Endothelial cell of umbilical vein (primary cell): ENCODE measurements at regions not wholly inside any gene's neighbourhood (a gene's known extent, or its start where the extent isn't known, plus 50 kb on each side); places are given as distances from the start of the nearest gene placed in this dataset.

Experiments used
- BruUV-seq: library from RNA; stranded (reverse); fragments of 400-500 nt; replicated peaks from 2 replicates; lab custom pipeline; 2021; lab: Mats Ljungman, UMichigan
- CTCF ChIA-PET: fragments of 300-600, 350-600 bp; sonication (Branson Sonifier 250); formaldehyde crosslinking; loops from one replicate; lab custom pipeline; 2021; ENCODE audit warnings: antibody characterized with exemption, inconsistent platforms; lab: Charles Lee
- POLR2A ChIA-PET: fragments of 300-600, 350-600 bp; sonication (Branson Sonifier 250); formaldehyde crosslinking; loops from one replicate; lab custom pipeline; 2021; ENCODE audit warnings: antibody characterized with exemption, inconsistent platforms; lab: Charles Lee
- DNase-seq: peaks from one replicate; pipeline ENCODE4 v3.0.0-alpha.2; 2011; ENCODE audit warnings: low read depth, low spot score
- FAIRE-seq: peaks from 2 replicates; lab custom pipeline; 2011; peaks lifted over from hg19 to GRCh38; lab: Jason Lieb, UNC
- H2AFZ ChIP-seq: 2 replicates; pipeline ENCODE4 v1.6.0; 2012; ENCODE audit warnings: low read depth, low read length, control low read depth, inconsistent platforms
- H3K27ac ChIP-seq: 2 replicates; pipeline ENCODE4 v1.5.1; 2011; ENCODE audit warnings: low read depth, mild to moderate bottlenecking, control low read depth, low read length, moderate library complexity; ENCODE audit not compliant: insufficient read depth
- H3K27me3 ChIP-seq, 2 experiments: 2 replicates each; pipeline versions ENCODE4 v1.6.0 to v1.6.1; 2011; ENCODE audit warnings: low read length in 2 of 2, mixed read lengths in 1 of 2; ENCODE audit not compliant: control insufficient read depth in 2 of 2, insufficient read depth in 2 of 2
- H3K36me3 ChIP-seq, 2 experiments: 2 replicates in 1 of 2; 3 replicates in 1 of 2; pipeline ENCODE4 v1.5.1; 2011; ENCODE audit warnings: low read length in 2 of 2, mild to moderate bottlenecking in 1 of 2, moderate library complexity in 1 of 2; ENCODE audit not compliant: control insufficient read depth in 2 of 2, insufficient read depth in 2 of 2; ENCODE audit errors: extremely low read depth in 1 of 2
- H3K4me1 ChIP-seq: 3 replicates; pipeline ENCODE4 v1.5.1; 2011; ENCODE audit warnings: mild to moderate bottlenecking, low read length; ENCODE audit not compliant: control insufficient read depth, insufficient read depth; ENCODE audit errors: extremely low read depth
- H3K4me2 ChIP-seq: 2 replicates; pipeline ENCODE4 v1.6.1; 2011; ENCODE audit warnings: low read length, control low read depth, mixed read lengths; ENCODE audit not compliant: insufficient read depth
- H3K4me3 ChIP-seq, 3 experiments: fragments of 200-600 bp in 1 of 3; sonication (generic), shearing (Covaris generic) in 1 of 3; replicated peaks in 1 of 3; 2 replicates each; pipeline ENCODE4 v1.5.1; 2011 to 2016; ENCODE audit warnings: control low read depth in 3 of 3, low read length in 3 of 3, mild to moderate bottlenecking in 2 of 3, inconsistent platforms in 1 of 3, low read depth in 1 of 3, moderate library complexity in 1 of 3; ENCODE audit not compliant: insufficient read depth in 1 of 3
- H3K79me2 ChIP-seq: 2 replicates; pipeline ENCODE4 v1.6.0; 2012; ENCODE audit warnings: low read length, inconsistent platforms; ENCODE audit not compliant: control insufficient read depth, insufficient read depth
- H3K9ac ChIP-seq: replicated peaks from 2 replicates; pipeline ENCODE3; 2011; ENCODE audit warnings: low read length, control low read depth; ENCODE audit not compliant: insufficient read depth; ENCODE audit errors: extremely low read depth
- H3K9me1 ChIP-seq: replicated peaks from 3 replicates; pipeline ENCODE4 v1.6.0; 2011; ENCODE audit warnings: mild to moderate bottlenecking, low read length; ENCODE audit not compliant: control insufficient read depth, insufficient read depth; ENCODE audit errors: extremely low read depth
- H3K9me3 ChIP-seq: replicated peaks from 2 replicates; pipeline ENCODE4 v1.5.1; 2012; ENCODE audit warnings: low read length, inconsistent platforms; ENCODE audit not compliant: control insufficient read depth, insufficient read depth
- H4K20me1 ChIP-seq: replicated peaks from 2 replicates; pipeline ENCODE3; 2011; ENCODE audit warnings: mild to moderate bottlenecking, low read length; ENCODE audit not compliant: control insufficient read depth, insufficient read depth; ENCODE audit errors: extremely low read depth
- EZH2 ChIP-seq: IDR thresholded peaks from 2 replicates; pipeline ENCODE4 v1.6.1; 2012; ENCODE audit warnings: borderline replicate concordance, low read depth, mild to moderate bottlenecking, moderate library complexity, low read length, inconsistent platforms; ENCODE audit not compliant: severe bottlenecking
- FOS ChIP-seq: IDR thresholded peaks from 2 replicates; pipeline ENCODE4 v1.6.1; 2011; ENCODE audit warnings: mild to moderate bottlenecking, low read length, moderate library complexity, borderline replicate concordance; ENCODE audit not compliant: insufficient read depth
- GATA2 ChIP-seq: IDR thresholded peaks from 2 replicates; pipeline ENCODE4 v1.7.0; 2011; ENCODE audit warnings: low read depth, mild to moderate bottlenecking, moderate library complexity, mixed read lengths, low read length; ENCODE audit not compliant: insufficient read length, insufficient read depth
- JUN ChIP-seq: IDR thresholded peaks from 2 replicates; pipeline ENCODE4 v1.6.1; 2011; ENCODE audit warnings: borderline replicate concordance, low read depth; ENCODE audit not compliant: insufficient read length, insufficient read depth
- MYC ChIP-seq: IDR thresholded peaks from one replicate; pipeline ENCODE4 v1.6.1; 2011; ENCODE audit warnings: mild to moderate bottlenecking, low read depth, low read length
- POLR2A ChIP-seq: IDR thresholded peaks from 2 replicates; pipeline ENCODE4 v1.6.1; 2012; ENCODE audit warnings: low read depth, mild to moderate bottlenecking, control low read depth, low read length
- POLR2AphosphoS5 ChIP-seq: IDR thresholded peaks from 2 replicates; pipeline ENCODE4 v1.6.1; 2012; ENCODE audit warnings: low read depth, mild to moderate bottlenecking, control low read depth, low read length, moderate library complexity; ENCODE audit not compliant: insufficient read depth
- dilution Hi-C: fragments of 300-500 bp; cut with MboI; formaldehyde crosslinking; loops from one replicate; pipeline ENCODE4 v1.15.0; 2019; ENCODE audit warnings: low sequenced_read_pairs; ENCODE audit not compliant: extremely low pct_ligation_motif_present
- intact Hi-C: fragments of 100-400 bp; cut with micrococcal nuclease; formaldehyde crosslinking; loops from one replicate; pipeline ENCODE4 v1.10.0; 2022
- TF ChIP-seq, protein P1 (sequence below): IDR thresholded peaks from 2 replicates; pipeline ENCODE4 v1.6.1; 2011; ENCODE audit not compliant: insufficient read depth, insufficient read length
- TF ChIP-seq, protein P2 (sequence below), 2 donors: IDR thresholded peaks; 1 replicate in 1 of 2; 2 replicates in 1 of 2; pipeline ENCODE4 v1.5.1; 2011; ENCODE audit warnings: low read length in 2 of 2, mild to moderate bottlenecking in 2 of 2, moderate library complexity in 2 of 2, control low read depth in 1 of 2, inconsistent platforms in 1 of 2, low read depth in 1 of 2; ENCODE audit not compliant: insufficient read depth in 1 of 2; ENCODE audit errors: extremely low read depth in 1 of 2

DNA sequence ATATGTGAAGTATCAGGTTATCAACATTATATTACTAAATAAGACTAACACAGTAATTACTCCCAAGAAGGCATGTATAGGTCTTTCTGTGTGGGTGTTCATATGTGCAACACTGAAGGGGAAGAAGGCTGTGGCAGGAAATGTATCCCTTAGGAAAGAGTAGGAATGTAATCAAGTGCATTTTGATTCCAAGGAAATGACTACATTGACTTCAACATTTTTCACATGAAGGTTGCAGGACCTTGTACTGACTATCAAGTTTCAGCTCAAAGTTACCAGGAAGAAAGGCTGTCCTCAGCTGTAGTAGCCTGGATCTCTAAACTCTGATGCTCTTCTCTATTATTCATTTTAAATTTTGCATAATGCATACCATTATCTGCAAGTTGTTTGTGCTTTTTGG is 680.8 kb downstream of the NYAP2 start:
- Histone ChIP-seq H2AFZ (no peak overlapping the region), H3K36me3 (no peaks in the 10 kb centered on the region), H3K9me1 (no peaks in the 10 kb centered on the region), H3K4me1 (no peaks in the 10 kb centered on the region), H3K4me2 (no peak overlapping the region), H3K79me2 (no peaks in the 10 kb centered on the region), H3K9ac (no peak overlapping the region), H4K20me1 (no peaks in the 10 kb centered on the region), H3K27ac (no peak overlapping the region), H3K9me3 (no peaks in the 10 kb centered on the region), H3K27me3 (no peaks in the 10 kb centered on the region), H3K4me3 (no peak overlapping the region)
- TF ChIP-seq JUN (no peak), MYC (no peak), GATA2 (no peak), POLR2A (no peak), POLR2AphosphoS5 (no peak), EZH2 (no peak), FOS (no peak)
- TF ChIP-seq, protein P1, sequence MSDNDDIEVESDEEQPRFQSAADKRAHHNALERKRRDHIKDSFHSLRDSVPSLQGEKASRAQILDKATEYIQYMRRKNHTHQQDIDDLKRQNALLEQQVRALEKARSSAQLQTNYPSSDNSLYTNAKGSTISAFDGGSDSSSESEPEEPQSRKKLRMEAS, result no peak
- TF ChIP-seq, protein P2, sequence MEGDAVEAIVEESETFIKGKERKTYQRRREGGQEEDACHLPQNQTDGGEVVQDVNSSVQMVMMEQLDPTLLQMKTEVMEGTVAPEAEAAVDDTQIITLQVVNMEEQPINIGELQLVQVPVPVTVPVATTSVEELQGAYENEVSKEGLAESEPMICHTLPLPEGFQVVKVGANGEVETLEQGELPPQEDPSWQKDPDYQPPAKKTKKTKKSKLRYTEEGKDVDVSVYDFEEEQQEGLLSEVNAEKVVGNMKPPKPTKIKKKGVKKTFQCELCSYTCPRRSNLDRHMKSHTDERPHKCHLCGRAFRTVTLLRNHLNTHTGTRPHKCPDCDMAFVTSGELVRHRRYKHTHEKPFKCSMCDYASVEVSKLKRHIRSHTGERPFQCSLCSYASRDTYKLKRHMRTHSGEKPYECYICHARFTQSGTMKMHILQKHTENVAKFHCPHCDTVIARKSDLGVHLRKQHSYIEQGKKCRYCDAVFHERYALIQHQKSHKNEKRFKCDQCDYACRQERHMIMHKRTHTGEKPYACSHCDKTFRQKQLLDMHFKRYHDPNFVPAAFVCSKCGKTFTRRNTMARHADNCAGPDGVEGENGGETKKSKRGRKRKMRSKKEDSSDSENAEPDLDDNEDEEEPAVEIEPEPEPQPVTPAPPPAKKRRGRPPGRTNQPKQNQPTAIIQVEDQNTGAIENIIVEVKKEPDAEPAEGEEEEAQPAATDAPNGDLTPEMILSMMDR (IDR thresholded peaks at IDR 0.05; ENCODE audit: extremely low read depth in 1 of 2, insufficient read depth in 1 of 2, low read depth in 1 of 2, low read length in 2 of 2), result no peak
- CTCF ChIA-PET, result no interaction called here
- no TSS peak for BruUV-seq
- POLR2A ChIA-PET, result no interaction called here
- dilution Hi-C loops, result no loop called here
- no peak for FAIRE-seq
- no peak for DNase-seq
- intact Hi-C loops, result no loop called here
